Left renal pelvis (tissue), 4 donors: ENCODE measurements at regions not wholly inside any gene's neighbourhood (a gene's known extent, or its start where the extent isn't known, plus 50 kb on each side); places are given as distances from the start of the nearest gene placed in this dataset.

Experiments
- DNase-seq, 4 donors: peaks; one replicate each; pipeline ENCODE4 v3.0.0-alpha.2; 2013; ENCODE audit warnings: low read depth in 4 of 4, low spot score in 3 of 4

GRCh38 chrX:121102101-121102500 is 54.7 kb downstream of the GLUD2 start:
- no peak for DNase-seq

- DNase-seq = no peak
These were observed 56.0 kb downstream of the GLUD2 start for GRCh38 chrX:121103381-121103780.

GRCh38 chrX:121106484-121107235 is 59.2 kb downstream of the GLUD2 start:
- DNase-seq = no peak

- no peak for DNase-seq
These were observed 62.6 kb downstream of the GLUD2 start for GRCh38 chrX:121109986-121110385.

GRCh38 chrX:121110536-121110935 is 63.1 kb downstream of the GLUD2 start:
- DNase-seq = no peak

- no peak for DNase-seq
These were observed 67.3 kb downstream of the GLUD2 start for GRCh38 chrX:121114691-121115090.

GRCh38 chrX:121120690-121121605 is 73.5 kb downstream of the GLUD2 start:
- DNase-seq = no peak

GRCh38 chrX:121122332-121122731 is 74.9 kb downstream of the GLUD2 start:
- no peak for DNase-seq

GRCh38 chrX:121128925-121129877 is 81.8 kb downstream of the GLUD2 start:
- DNase-seq = no peak

- no peak for DNase-seq
These were observed 85.3 kb downstream of the GLUD2 start for GRCh38 chrX:121132675-121133074.

- DNase-seq = no peak
These were observed 88.2 kb downstream of the GLUD2 start for GRCh38 chrX:121135488-121136207.

- DNase-seq = no peak
These were observed 98.7 kb downstream of the GLUD2 start for GRCh38 chrX:121146059-121146628.

GRCh38 chrX:121150217-121150616 is 102.8 kb downstream of the GLUD2 start:
- DNase-seq = no peak

- no peak for DNase-seq
These were observed 103.9 kb downstream of the GLUD2 start for GRCh38 chrX:121151293-121151692.

GRCh38 chrX:121154858-121155404 is 107.5 kb downstream of the GLUD2 start:
- DNase-seq = no peak

GRCh38 chrX:121160987-121161386 is 113.6 kb downstream of the GLUD2 start:
- DNase-seq = no peak

GRCh38 chrX:121161501-121161933 is 114.1 kb downstream of the GLUD2 start:
- DNase-seq = no peak

GRCh38 chrX:121163443-121163842 is 116.0 kb downstream of the GLUD2 start:
- no peak for DNase-seq

- DNase-seq = no peak
These were observed 118.5 kb downstream of the GLUD2 start for GRCh38 chrX:121165930-121166359.
